ENCODE measurements at regions not wholly inside any gene's neighbourhood (a gene's known extent, or its start where the extent isn't known, plus 50 kb on each side); places are given as distances from the start of the nearest gene placed in this dataset.

- DNase-seq, result peak; percentile 76
These were observed 153.4 kb downstream of the OLFM1 start for GRCh38 chr9:135240871-135241311.

- DNase-seq, result peak; percentile 79
These were observed 154.0 kb downstream of the OLFM1 start for GRCh38 chr9:135241381-135242048.

- no peak for DNase-seq
These were observed 154.6 kb downstream of the OLFM1 start for GRCh38 chr9:135242049-135242396.

- DNase-seq, result no peak
These were observed 154.9 kb downstream of the OLFM1 start for GRCh38 chr9:135242406-135242805.

GRCh38 chr9:135243201-135244190 is 156.0 kb downstream of the OLFM1 start:
- DNase-seq, result no peak

- DNase-seq, result peak; percentile 86
These were observed 157.1 kb downstream of the OLFM1 start for GRCh38 chr9:135244271-135245221.

DNA sequence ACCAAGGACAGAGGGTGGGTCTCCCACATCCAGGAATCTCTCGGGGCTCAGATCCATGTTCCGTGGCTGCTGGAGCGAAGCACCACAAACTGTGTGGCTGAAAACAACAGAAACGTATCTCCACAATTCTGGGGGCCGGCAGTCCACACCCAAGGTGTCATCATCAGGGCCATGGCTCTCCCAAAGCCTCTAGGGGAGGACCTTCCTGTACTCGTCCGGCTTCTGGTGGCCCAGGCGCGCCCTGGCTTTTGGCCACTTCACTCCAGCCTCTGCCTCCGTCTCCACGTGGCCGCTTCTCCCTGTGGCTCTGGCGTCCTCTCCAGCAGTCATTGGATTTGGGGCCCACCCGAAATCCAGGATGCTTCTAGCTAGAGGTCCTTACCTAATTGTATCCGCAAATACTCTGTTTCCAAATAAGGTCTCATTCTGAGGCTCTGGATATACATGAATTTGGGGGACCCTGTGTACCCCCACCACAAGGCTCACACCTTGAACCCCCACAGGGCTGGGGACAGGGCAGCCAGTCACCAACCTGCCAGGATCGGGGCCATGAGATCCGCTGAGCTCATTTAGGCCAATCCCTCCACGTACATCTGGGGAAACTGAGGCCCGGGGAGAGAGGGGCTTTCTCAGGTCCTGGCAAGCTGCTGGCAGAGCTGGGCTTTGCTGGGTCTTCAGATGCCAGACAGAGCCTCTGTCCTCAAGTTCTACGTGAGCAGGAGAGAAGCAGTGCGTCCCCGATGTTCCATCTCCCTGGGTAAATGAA is 158.2 kb downstream of the OLFM1 start:
- DNase-seq, result no peak

GRCh38 chr9:135246248-135247205 is 159.1 kb downstream of the OLFM1 start:
- DNase-seq, result no peak

DNA sequence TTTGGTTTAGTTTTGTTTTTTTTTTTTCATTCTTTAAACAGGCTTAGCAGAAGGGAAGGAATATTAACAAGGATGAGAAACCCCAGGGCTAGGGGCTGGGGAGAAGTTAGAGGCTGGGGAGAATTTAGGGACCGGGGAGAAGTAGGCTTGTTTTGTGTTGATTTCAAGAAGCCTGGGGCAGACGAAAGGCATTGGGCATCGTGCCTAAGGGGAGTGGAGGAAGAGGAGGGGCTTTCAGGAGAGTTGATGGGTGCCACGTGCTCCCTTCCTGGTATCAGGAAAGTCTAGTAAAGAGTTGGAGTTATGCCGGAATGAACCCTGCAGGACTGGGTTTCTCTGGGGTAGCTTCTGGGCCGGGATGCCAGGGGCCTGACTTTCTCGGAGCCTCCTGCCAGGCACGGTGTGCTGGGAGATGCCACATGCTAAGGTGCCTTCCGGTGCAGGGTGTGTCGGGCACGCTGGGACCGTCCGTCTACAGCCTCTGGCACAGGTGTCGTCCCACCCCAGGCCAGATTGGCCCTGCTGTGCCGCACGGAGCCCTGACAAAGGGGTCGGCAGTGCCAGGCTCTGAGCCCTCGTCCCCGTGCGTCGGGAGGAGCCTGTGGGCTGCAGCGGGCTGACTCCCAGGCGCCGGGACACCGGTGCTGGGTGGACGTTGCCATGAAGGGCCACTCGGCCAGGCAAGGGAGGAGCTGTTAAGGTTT is 159.9 kb downstream of the OLFM1 start:
- no peak for DNase-seq

DNA sequence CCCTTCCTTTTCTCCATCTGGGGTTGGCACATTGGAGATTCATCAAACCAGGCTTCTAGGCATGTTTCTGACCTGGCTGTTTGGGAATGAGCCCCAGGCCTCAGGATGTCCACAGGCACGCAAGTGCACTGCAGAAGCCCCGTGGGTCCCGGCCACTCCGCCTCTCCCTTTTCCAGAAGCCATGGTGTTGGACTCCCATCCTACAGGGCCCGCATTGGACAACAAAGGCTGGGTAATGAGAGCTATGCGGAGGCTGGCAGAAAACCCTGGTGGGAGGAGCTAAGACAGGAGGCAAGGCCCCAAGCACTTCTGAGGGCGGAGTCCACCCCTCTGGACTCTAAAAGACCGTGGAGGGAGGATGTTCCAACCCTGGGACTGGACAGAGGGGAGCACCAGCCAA is 160.6 kb downstream of the OLFM1 start:
- no peak for DNase-seq

DNA sequence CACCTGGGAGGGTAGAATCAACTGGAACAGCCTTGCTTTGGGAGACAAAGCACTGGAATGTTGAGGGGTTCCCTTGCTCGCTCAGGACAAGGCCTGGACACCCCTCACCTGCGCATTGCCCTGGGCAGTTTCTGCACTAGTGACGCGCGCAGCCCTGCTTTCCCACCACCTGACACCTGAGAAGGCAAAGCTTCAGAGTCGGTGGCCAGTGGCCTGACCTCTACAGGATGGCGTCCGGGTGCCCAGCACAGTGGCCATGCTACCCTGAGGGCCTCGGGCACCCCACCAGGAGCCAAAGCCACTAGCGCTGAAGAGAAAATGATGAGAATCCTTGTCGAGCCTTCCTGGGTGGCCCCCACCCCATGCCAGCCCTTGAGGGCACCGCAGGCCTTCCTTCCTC is 161.3 kb downstream of the OLFM1 start:
- no peak for DNase-seq

DNA sequence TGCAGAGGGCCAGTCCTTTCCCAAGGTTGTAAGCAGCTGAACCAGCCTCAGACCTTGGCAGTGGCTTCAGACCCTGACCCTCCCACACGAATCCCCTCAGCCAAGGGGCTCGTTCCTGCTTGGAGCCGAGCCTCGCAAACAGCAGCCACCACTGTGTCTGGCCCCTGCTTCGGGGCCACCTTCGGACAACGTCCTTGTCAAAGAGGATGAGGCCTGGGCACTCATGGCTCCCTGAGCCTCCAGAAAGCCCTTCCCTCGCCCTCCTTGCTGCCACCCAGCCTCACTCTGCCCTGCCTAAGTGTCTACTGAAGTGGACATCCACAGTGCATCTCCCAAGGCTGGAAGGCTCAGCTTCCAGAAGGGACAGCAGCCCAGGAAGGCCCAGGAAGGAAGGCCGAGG is 161.7 kb downstream of the OLFM1 start:
- DNase-seq, result no peak

- no peak for DNase-seq
These were observed 162.2 kb downstream of the OLFM1 start for GRCh38 chr9:135249711-135250110.

- DNase-seq, result no peak
These were observed 163.9 kb downstream of the OLFM1 start for GRCh38 chr9:135251331-135251761.

- DNase-seq, result no peak
These were observed 164.7 kb downstream of the OLFM1 start for GRCh38 chr9:135251996-135252760.

DNA sequence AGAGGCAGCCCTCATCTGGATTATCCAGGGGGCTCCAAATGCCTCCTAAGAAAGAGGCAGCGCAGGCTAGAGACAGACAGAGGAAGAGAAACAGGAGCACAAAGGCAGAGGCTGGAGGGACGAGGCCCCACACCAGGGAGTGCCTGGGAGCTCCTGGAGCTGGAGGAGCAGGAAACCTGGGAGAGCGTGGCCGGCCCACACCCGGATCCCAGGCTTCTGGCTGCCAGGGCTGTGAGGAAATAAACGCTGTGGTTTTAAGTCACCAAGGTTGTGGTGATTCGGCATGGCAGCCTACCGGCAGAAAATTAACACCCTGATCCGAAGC is 165.5 kb downstream of the OLFM1 start:
- no peak for DNase-seq

- DNase-seq, result no peak
These were observed 166.0 kb downstream of the OLFM1 start for GRCh38 chr9:135253305-135254004.

GRCh38 chr9:135254176-135255032 is 166.9 kb downstream of the OLFM1 start:
- DNase-seq, result no peak

Data from DMS79 treated with DMSO at 0.1 percent for 48 hours (cell line).